Left renal cortex interstitium (tissue), 4 donors: ENCODE measurements at regions not wholly inside any gene's neighbourhood (a gene's known extent, or its start where the extent isn't known, plus 50 kb on each side); places are given as distances from the start of the nearest gene placed in this dataset.

Experiments
- DNase-seq, 4 donors: peaks; one replicate each; pipeline ENCODE4 v3.0.0-alpha.2; 2013; ENCODE audit warnings: low read depth in 4 of 4, low spot score in 2 of 4, missing footprints in 1 of 4

GRCh38 chr15:99921101-99921500 is 187.9 kb upstream of the LYSMD4 start:
- no peak for DNase-seq

- no peak for DNase-seq
Measured at GRCh38 chr15:99918072-99918471, 184.8 kb upstream of the LYSMD4 start.

GRCh38 chr15:99917252-99917651 is 184.0 kb upstream of the LYSMD4 start:
- DNase-seq, result no peak

GRCh38 chr15:99916668-99917223 is 183.5 kb upstream of the LYSMD4 start:
- no peak for DNase-seq

GRCh38 chr15:99914723-99915122 is 181.5 kb upstream of the LYSMD4 start:
- no peak for DNase-seq

- no peak for DNase-seq
Measured at GRCh38 chr15:99911816-99912215, 178.6 kb upstream of the LYSMD4 start.

GRCh38 chr15:99909592-99910295 is 176.5 kb upstream of the LYSMD4 start:
- peak in 1 of 4 donors; percentile 44 for DNase-seq

- no peak for DNase-seq
Measured at GRCh38 chr15:99907698-99908097, 174.5 kb upstream of the LYSMD4 start.

- DNase-seq, result no peak
Measured at GRCh38 chr15:99906793-99907192, 173.6 kb upstream of the LYSMD4 start.

- no peak for DNase-seq
Measured at GRCh38 chr15:99906311-99906710, 173.1 kb upstream of the LYSMD4 start.

GRCh38 chr15:99902248-99902928 is 169.2 kb upstream of the LYSMD4 start:
- no peak for DNase-seq

- DNase-seq, result no peak
Measured at GRCh38 chr15:99895956-99896311, 162.7 kb upstream of the LYSMD4 start.

- DNase-seq, result no peak
Measured at GRCh38 chr15:99895189-99895955, 162.1 kb upstream of the LYSMD4 start.

GRCh38 chr15:99878835-99879234 is 145.6 kb upstream of the LYSMD4 start:
- DNase-seq, result no peak

GRCh38 chr15:99873451-99873850 is 140.2 kb upstream of the LYSMD4 start:
- no peak for DNase-seq

GRCh38 chr15:99863550-99864198 is 130.4 kb upstream of the LYSMD4 start:
- DNase-seq, result no peak

GRCh38 chr15:99857836-99858235 is 124.6 kb upstream of the LYSMD4 start:
- DNase-seq, result no peak

- DNase-seq, result no peak
Measured at GRCh38 chr15:99850517-99850916, 117.3 kb upstream of the LYSMD4 start.

GRCh38 chr15:99845009-99845408 is 111.8 kb upstream of the LYSMD4 start:
- DNase-seq, result no peak

GRCh38 chr15:99844150-99844549 is 110.9 kb upstream of the LYSMD4 start:
- no peak for DNase-seq

GRCh38 chr15:99842071-99842470 is 108.8 kb upstream of the LYSMD4 start:
- no peak for DNase-seq
